Embryonic facial prominence (tissue), 1 donor: ENCODE measurements at regions not wholly inside any gene's neighbourhood (a gene's known extent, or its start where the extent isn't known, plus 50 kb on each side); places are given as distances from the start of the nearest gene placed in this dataset.

Experiments
- DNase-seq: peaks from one replicate; pipeline ENCODE4 v3.0.0-alpha.2; 2016; ENCODE audit errors: extremely low spot score

DNA sequence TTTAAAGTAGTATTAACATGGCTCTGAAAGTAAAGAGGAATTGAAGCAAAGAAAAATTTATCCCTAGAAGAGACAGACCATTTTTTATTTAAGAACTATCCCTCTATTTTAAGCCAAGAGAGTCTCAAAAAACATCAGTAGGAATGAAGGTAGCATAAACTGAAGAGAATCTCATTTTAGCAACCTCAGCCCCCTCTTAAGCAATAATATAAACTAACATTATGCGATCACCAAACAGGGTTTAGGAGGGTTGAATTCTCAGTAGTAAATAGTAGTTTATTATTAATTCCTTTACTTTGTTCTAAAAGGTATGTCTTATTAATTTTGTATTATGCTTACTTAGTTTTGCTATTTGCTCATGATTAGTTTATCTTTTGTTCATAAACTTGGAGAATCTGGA, 287.4 kb downstream of the CDK5RAP2 start:
- no peak for DNase-seq

DNA sequence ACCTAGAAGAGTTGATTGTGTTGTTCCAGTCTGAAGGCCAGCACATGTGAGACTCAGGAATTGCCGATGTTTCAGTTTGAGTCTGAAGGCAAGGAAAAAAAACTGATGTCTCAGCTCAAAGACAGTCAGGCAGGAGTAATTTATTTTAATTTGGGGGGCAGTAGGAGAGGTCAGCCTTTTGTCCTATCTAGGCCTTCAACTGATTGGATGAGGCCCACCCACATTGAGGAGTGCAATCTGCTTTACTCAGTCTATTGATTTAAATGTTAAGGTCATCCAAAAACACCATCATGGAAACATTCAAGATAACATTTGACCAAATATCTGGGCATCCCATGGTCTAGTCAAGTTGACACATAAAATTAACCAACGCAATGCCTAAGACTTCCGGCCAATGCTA, 288.9 kb downstream of the CDK5RAP2 start:
- DNase-seq, result no peak

DNA sequence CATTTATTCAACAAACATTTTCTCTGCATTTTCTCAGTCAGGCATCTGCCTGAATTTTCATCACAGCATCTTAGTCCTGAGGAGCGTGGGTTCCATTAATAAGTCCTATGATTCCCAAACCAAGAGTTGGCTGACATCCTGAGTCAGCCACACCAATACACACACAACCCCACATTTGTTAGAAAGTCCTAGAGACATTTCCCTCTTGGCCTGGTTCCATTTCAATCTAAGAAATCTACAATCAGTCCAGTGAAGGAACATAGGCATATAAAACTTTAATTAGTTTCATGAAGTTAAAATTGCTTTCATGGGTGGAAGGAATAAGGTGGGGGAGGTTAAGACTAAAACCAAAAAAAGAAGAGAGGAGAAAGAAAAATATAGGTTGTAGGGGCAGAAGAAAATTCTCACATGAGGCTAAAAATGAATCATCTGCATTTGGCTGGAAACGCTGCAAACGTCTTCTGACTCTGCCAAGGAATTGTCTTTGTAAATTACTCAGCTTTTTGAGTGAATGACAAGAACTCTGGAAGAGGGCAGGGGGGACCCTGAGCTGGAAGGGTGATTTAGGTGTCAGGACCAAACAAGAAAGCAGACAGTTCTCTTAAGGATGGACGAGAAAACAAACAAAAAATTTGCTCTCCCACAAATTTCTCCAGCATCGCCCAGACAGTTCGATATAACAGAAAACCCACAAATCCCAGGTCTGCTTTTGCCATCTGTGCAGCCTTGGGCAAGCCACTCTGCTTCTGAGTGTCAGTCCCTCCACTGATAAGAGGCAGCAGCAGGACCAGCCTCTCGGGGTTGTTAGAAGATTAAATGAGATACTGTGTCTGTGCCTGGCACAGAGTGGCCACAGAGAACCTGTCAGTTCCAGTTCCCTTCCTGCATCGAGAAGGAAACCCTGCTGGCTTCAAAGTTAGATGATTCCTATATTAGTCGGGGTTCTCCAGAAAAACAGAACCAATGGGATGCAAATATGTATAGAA, 289.7 kb downstream of the CDK5RAP2 start:
- no peak for DNase-seq

DNA sequence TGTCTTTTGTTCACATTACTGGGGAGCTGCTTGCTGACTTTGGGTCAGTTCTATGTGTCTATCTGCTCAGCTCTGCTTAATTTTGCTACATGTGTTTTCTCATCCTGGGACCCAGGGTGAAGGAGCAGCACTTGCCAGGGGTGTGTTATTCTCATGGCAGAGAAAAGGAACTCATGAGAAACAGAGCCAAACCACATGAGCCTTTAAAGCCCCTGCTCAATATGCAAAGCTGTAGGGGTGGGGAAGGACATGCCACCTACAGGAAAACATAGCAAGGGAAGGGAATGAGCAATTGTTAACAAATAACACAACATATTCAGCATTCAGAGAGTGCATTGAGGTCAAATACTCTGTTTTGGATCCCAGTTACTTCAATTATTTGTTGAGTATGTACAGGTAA, 290.9 kb downstream of the CDK5RAP2 start:
- DNase-seq, result no peak

DNA sequence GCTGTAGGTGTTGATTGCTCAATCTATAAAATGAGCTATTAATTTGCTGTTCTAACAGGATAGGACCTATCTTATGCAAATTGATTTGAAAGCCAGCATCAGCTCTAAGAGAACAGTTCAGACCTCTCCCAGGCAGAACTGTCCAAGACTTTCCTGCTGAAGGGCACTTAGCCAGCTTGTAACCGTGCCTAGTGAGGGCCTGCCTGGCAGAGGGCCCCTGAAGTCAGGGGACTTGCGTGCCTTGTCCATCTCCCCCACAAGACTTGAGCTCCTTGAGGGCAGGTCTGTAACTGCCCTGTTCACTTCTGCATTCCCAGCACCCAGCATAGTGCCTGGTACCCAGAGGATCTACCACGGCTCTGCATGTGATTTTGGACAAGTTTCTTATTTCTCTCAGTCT, 293.4 kb downstream of the CDK5RAP2 start:
- DNase-seq, result no peak

DNA sequence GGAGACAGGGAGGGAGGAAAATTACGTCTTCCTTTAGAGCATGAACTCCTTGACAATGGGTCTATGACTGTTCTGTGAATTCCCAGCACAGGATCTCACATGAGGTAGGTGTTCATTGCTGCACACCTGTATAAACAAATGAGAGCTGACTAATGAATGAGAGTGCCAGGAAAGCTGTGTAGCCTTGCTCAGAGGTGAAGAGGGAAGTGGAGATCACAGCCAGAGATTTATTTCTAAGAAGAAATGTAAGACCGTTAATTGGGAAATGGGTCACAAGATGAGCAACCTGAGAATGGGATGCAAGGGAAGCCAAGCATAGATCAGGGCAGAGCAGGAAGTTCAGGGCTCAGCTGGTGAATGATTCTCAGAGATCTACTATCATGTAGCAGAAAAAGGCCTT, 295.1 kb downstream of the CDK5RAP2 start:
- DNase-seq, result no peak

DNA sequence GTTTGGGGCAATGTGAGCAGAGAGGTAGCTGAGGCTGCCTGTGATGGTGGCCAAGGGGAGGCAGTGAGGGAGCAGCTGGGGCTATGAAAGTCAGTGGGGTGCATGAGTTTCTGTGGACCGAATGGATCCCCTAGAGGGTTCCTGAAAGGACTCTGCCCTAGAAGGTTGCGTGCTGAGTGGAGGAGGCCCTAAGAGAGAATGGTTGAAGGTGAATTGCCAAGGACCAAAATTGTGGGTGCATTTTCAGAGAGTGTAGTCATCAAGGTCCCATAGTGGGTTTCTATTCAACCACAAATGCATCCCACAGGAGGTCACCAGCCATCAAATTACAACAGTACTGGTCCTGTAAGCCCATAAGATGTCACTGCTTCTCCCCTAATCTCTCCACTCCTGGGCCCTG, 298.3 kb downstream of the CDK5RAP2 start:
- no peak for DNase-seq

DNA sequence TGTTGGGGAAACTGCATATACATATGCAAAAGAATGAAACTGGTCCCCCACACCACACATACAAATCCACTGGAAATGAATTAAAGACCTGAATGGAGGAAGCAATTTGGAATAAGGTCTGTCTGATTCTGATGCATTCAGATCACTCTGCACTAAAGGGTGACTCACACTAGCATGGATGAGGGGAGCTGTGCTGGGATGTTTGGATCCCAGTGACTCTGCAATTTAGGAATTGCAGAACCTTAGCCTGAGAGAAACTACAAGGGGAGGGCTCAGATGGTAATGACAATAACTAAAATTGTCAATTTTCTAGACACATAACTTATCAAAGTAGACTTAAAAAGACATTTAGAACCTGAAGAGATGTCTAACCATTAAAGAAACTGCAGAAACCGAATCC, 312.0 kb downstream of the CDK5RAP2 start:
- DNase-seq, result no peak

DNA sequence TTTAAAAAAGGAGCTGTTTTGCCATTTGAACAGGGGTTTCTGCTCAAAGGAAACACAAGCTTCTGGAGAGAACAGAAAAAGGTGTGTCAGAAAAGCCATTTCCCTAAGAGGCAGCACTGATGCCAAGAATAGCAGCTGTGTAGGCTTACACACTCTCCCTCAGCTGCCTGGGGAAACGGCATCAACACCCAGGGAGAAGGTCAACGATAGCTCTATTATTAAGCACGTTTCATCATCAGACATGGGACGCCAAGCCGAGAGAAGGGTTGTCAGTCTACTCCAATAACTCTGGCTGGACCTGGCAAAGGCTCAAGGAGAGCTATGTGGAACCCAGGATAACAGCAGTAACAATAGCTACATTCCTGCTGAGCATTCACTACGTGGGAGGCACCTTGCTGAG, 314.2 kb downstream of the CDK5RAP2 start:
- DNase-seq, result no peak

DNA sequence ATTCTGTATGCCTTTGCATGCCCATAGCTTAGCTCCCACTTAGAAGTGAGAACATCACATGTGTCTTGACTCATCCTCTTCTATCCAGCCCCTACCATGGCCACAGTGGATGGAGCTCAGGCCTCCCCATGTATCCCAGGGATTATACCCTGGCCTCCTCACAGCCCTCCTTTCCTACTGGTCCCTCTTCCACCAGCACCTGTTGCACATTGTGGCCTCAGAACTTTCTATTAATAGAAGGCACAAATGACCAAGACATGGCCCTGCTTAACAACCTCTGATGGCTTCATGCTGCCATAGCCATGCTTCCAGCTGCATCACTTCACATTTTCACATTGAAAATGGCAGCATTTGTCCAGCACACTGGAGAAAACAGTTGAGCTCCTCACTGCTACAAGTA, 315.4 kb downstream of the CDK5RAP2 start:
- DNase-seq, result no peak

DNA sequence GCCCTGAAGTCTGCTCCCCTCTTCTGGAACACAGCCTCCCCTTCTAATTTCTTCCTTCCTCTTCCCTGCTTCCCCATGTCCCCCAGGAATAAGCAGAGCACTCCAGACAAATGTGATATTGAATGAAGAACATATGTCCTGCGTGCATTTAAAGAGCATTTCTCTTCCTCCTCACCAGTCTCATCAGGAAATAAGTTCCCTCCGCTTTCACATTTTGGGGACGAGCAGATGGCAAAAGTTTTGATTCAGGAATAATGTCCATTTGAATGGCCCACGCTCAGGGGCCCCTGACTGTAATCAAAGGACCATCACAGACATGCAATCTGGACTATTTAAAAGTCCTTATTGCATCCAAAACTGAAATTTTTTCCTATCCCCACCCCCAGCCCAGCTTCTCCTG, 316.1 kb downstream of the CDK5RAP2 start:
- DNase-seq, result no peak

DNA sequence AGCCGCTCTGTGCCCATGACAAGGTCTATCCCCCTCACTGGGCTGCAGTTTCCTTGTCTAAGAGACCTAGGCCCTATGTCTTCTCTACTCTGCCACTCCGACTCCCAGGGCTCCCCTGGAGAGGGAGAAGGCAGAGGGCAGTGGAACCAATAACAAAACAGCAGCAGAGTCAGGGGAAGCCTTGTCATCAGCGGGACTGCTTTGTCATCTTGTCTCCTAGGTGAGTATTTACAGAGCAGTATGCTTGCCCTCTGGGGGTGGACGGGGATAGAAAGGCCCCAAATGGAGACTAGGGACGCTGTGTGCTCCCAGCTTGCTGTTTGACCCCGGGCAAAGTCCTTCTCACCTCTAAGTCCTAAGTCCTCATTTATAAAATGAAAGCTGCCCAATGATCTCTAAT, 318.5 kb downstream of the CDK5RAP2 start:
- no peak for DNase-seq

DNA sequence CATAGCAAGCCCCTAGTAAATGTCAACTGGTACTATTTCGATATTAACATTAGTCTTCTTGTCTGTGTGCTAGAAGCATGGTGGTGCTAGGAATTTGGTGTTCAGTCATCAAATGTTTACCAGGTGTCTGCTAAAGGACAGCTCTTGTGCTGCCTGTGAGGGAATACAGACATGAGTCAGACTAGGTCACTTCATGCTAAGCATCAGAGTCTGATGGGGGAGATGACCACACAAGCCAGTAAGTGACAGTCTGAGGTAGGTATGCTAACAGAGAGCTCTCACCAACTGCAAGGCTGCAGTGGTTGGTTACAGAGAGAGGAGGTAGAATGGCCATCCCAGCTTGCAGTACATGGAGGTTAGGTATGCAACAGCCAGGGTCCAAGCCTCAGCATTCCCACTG, 320.9 kb downstream of the CDK5RAP2 start:
- no peak for DNase-seq

DNA sequence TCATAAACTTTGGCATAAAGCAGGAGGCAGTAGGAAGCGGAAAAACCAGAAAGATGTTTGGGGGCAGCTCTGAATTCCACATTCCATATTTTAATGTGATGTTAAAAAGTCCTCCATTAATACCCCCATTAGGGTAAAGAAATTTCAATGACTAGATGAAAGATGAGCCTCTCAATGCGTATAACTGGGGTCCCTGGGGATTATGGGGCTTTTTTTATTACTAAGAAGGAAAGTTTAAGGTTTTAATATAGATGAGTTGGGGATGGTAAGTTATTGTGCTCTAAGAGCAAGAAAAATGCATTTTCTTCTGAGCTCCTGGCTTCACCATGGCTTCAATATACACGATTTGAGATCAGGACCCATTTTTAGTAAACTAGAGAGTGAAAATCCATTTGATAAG, 321.9 kb downstream of the CDK5RAP2 start:
- no peak for DNase-seq

DNA sequence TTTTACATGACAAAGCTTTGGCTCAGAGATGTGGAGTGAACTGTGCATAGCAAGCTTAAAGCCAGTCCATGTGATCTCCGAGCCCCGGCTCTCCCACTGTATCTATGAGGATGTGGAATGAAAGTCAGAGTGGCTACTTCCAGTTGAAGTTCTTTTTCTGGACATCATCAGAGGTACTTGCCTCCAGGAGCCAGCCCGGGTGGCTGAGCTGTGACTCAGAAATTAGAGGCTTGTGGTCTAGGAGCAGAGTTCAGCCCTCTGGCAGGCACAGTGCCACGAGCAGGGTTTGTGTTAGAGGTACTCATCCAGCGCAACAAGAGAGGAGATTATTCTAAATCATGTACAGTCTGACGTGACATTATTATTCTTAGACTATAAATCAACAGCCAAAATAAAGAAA, 322.5 kb downstream of the CDK5RAP2 start:
- DNase-seq, result no peak

DNA sequence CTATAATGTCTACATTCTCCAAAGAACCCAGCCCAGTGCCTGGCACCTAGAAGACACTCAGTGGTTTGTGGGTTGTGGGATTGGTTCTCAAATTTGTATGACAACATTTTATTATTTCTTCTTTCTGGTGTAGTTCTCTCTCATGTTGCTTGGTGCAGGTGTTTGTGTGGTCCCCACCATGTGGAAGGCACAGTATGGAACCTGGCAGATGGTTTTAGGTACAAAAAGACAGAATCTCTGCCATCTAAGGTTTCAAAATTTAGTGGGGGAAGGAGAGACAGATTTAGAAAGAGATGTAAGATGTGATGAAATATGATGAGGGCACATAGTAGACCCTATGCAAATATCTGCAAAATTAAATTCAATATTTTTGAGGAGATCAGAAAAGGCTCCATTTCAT, 323.8 kb downstream of the CDK5RAP2 start:
- DNase-seq, result no peak

DNA sequence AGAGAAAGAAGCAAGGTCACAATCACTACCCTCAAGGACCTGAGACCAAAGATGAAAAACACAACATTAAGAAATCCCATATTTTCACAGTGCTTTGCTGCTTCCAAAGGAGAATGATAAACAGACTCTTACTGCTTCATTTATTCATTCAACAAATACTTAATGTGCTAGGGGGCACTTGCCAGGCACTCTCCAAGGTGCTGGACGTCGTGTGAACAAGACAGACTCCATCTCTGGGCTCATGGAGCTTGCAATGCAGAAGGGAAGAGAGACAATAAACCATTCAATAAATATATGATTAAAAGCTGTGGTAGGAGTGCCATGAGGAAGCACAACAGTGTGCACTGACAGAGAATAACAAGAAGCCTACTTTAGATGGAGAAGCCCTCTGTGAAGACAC, 327.7 kb downstream of the CDK5RAP2 start:
- no peak for DNase-seq

DNA sequence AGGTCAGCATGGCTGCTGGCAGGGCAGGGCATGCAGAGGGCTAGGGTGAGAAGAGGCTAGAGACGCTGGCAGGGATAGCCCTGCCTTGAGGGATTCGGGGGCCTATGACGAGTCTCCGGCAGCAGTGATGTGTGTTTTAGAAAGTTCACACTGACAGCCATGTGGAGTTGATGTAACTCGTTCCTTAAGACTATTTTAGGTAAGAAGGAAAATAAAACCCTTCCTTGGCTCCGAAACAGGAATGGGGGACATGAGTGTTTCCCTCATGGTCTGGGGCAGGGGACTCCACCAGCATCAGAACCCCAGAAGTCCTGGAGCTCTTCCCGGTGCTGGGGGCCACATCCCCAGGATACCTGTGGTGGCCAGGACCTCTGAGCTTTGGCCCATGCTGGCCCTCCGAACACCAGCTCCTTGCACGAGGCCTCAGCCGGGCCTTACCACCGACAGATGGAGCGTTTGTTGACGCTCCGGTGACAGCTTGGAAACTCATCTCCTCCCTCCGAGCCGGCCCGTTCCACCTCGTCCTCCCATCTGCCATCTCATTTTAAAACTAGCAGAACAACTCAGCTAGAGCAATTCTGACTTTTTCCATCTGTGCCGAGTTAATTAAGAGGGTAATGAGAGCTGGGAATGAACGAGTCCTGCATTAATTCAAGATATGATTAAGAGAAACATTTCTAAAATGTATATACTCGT, 337.7 kb downstream of the CDK5RAP2 start:
- DNase-seq, result no peak

DNA sequence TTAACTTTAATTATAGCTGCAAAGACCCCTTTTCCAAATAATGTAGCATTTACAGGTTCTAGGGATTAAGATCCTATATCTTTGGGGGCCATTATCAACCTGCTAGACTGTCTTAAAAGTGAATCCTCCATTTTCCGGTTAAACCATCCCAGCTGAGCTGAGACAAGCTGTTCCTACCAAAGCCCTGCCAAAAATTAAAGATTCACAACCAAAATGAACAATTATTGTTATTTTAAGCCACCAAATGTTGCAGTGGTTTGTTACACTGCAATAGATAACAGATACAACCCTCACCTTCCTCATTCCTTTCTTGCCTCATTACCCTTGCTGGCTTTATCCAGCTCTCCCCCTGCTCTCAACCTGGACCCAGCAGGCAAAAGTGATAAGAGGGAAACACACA, 343.4 kb downstream of the CDK5RAP2 start:
- no peak for DNase-seq

DNA sequence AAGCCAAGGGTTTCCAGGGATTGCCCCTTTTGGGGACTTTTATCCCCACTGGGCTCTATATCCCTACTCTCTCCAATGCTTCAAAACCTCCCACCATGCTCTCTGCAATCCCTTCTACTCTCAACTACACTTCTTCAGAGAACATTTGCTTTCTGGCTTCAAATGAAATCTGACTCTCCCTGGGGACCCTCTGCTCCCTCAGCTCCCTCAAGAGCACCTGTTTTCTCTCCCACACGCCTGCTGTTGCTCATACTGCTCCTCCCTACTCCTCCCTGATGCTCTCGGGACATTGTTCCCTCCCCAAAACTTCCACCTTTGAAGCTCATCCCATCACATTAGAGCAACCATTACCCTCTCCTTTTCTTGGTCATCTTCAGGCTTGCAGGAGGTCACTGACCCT, 344.9 kb downstream of the CDK5RAP2 start:
- no peak for DNase-seq

DNA sequence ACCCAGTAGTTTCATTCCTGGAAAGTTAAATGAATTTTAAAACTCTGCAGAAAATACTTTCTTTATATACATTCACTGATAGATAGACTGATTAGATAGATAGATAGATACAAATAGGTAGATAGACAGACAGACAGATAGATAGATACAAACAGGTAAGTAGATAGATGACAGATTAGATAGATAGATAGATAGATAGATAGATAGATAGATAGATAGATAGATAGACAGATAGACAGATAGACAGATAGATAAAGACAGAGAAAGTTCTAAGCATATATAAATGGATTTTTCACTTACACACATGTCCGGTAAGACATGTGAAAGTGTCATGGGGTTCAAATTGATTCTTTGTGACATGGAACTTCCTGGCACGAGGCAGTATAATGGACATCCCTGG, 349.7 kb downstream of the CDK5RAP2 start:
- no peak for DNase-seq

DNA sequence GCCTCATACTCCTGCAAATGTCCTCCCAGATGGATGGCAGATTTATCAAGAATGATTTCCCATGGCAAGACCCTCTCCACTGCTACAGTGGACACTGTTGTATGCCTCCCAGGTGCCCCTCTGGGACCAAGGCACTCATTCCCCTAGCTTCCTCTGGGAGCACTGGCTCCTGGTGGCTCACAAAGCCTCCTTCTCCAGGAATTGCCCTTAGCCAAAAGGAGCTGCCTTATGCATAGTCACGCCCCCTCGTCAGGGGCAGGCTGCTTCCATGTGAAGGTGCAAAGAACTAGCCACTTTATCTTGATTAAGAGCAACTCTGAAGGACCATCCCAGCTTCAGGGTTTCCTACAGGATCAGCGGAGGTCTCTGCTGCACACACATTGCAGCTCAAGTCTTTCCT, 358.1 kb downstream of the CDK5RAP2 start:
- no peak for DNase-seq

DNA sequence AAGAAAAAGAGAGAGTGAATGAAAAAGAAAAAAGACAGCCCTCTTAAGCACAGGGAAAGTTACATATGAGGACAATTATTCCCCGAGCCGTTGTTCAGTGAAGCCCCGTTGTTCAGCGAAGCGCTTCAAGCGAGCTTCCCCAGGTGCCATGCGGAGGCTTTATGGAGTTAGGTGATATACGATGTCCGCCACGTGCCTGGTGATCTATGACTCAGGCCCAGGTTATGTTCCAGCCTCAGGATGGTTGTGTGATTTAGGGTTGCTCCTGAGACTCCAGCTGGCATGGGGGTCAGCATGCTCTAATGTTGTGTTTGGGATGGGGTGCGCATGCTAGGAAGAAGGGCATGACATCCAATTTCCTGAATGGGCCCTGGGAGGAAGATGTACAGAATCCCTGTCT, 365.6 kb downstream of the CDK5RAP2 start:
- no peak for DNase-seq
